ENCODE measurements at regions not wholly inside any gene's neighbourhood (a gene's known extent, or its start where the extent isn't known, plus 50 kb on each side); places are given as distances from the start of the nearest gene placed in this dataset.

- Histone ChIP-seq H3K4me1 (ENCODE audit: control insufficient read depth in 2 of 2, insufficient read depth in 1 of 2, low read depth in 1 of 2, low read length in 2 of 2) (no peaks in the 10 kb centered on the region), H3K18ac (ENCODE audit: low read length) (no peak overlapping the region), H3K4me2 (ENCODE audit: insufficient read depth, low read length, poor library complexity, severe bottlenecking) (no peak overlapping the region), H2BK5ac (ENCODE audit: low read length) (no peak overlapping the region), H3K4ac (ENCODE audit: low read length) (no peak overlapping the region), H4K8ac (ENCODE audit: low read depth, low read length) (no peak overlapping the region), H3K27ac (replicated peaks; ENCODE audit: low read length) (no peak overlapping the region), H2BK12ac (ENCODE audit: low read length) (no peak overlapping the region), H4K91ac (ENCODE audit: low read depth, low read length, poor library complexity) (no peak overlapping the region), H3K36me3 (replicated peaks in 1 of 2; ENCODE audit: control insufficient read depth in 2 of 2, insufficient read depth in 2 of 2, low read length in 2 of 2) (no peaks in the 10 kb centered on the region), H3K23ac (ENCODE audit: low read depth, low read length, poor library complexity) (no peak overlapping the region), H3K79me1 (ENCODE audit: low read depth, low read length) (no peaks in the 10 kb centered on the region), H2BK120ac (ENCODE audit: low read depth, low read length) (no peak overlapping the region), H3K27me3 (ENCODE audit: control insufficient read depth in 3 of 3, insufficient read depth in 3 of 3, low read depth in 1 of 3, low read length in 3 of 3) (no peaks in the 10 kb centered on the region), H3K9me3 (replicated peaks in 1 of 2; ENCODE audit: control insufficient read depth in 2 of 2, insufficient read depth in 1 of 2, low read depth in 1 of 2, low read length in 2 of 2) (peaks cover 0 to 3% of the 10 kb centered on the region in 2 donors), H2AFZ (ENCODE audit: low read length) (peak overlapping the region; percentile 61), H3K14ac (ENCODE audit: low read length) (no peak overlapping the region), H2BK15ac (ENCODE audit: low read length) (no peak overlapping the region), H3K9ac (ENCODE audit: low read depth, low read length, poor library complexity) (no peak overlapping the region), H3K4me3 (ENCODE audit: low read length in 2 of 2) (no peak overlapping the region), H2AK5ac (ENCODE audit: low read depth, low read length) (no peak overlapping the region)
- DNase-seq (ENCODE audit: low spot score): no peak
- WGBS, 2 donors (ENCODE audit: extremely low coverage in 2 of 2, insufficient read length in 2 of 2, insufficient replicate concordance in 1 of 2): no CpG with 5 or more reads among the region's 2 CpGs
Observed at GRCh38 chr3:70811880-70812279, 499.4 kb upstream of the MDFIC2 start.

DNA sequence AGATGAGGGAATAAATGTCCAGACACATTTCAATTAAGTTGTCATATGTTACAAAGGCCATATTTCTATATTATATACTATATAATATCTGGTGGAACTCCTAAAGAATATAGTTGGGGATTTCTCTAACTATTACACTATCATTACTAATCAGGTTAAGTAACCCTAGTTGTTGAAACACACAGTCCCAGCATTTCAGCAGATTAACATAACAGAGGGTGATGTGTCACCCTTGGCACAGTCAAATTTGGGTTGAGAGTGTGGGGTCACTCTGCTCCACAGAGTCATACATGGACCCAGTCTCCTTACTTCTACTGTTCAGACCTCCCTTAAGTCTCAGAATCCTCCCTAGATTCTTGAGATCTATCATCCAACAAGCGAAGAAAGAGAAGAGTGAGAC is 496.4 kb upstream of the MDFIC2 start:
- Histone ChIP-seq H4K91ac (ENCODE audit: low read depth, low read length, poor library complexity) (no peak overlapping the region), H3K79me1 (ENCODE audit: low read depth, low read length) (no peaks in the 10 kb centered on the region), H2BK120ac (ENCODE audit: low read depth, low read length) (no peak overlapping the region), H3K18ac (ENCODE audit: low read length) (no peak overlapping the region), H3K9ac (ENCODE audit: low read depth, low read length, poor library complexity) (no peak overlapping the region), H2BK12ac (ENCODE audit: low read length) (no peak overlapping the region), H3K14ac (ENCODE audit: low read length) (no peak overlapping the region), H3K4ac (ENCODE audit: low read length) (no peak overlapping the region), H4K8ac (ENCODE audit: low read depth, low read length) (no peak overlapping the region), H3K9me3 (replicated peaks in 1 of 2; ENCODE audit: control insufficient read depth in 2 of 2, insufficient read depth in 1 of 2, low read depth in 1 of 2, low read length in 2 of 2) (peaks cover 0 to 2% of the 10 kb centered on the region in 2 donors), H3K36me3 (replicated peaks in 1 of 2; ENCODE audit: control insufficient read depth in 2 of 2, insufficient read depth in 2 of 2, low read length in 2 of 2) (no peaks in the 10 kb centered on the region), H3K4me1 (ENCODE audit: control insufficient read depth in 2 of 2, insufficient read depth in 1 of 2, low read depth in 1 of 2, low read length in 2 of 2) (no peaks in the 10 kb centered on the region), H2BK15ac (ENCODE audit: low read length) (no peak overlapping the region), H3K4me2 (ENCODE audit: insufficient read depth, low read length, poor library complexity, severe bottlenecking) (no peak overlapping the region), H3K27me3 (ENCODE audit: control insufficient read depth in 3 of 3, insufficient read depth in 3 of 3, low read depth in 1 of 3, low read length in 3 of 3) (no peaks in the 10 kb centered on the region), H2BK5ac (ENCODE audit: low read length) (no peak overlapping the region), H2AK5ac (ENCODE audit: low read depth, low read length) (no peak overlapping the region), H3K23ac (ENCODE audit: low read depth, low read length, poor library complexity) (no peak overlapping the region), H3K4me3 (ENCODE audit: low read length in 2 of 2) (no peak overlapping the region), H3K27ac (replicated peaks; ENCODE audit: low read length) (no peak overlapping the region), H2AFZ (ENCODE audit: low read length) (no peak overlapping the region)
- DNase-seq (ENCODE audit: low spot score): no peak
- WGBS, 2 donors (ENCODE audit: extremely low coverage in 2 of 2, insufficient read length in 2 of 2, insufficient replicate concordance in 1 of 2): no CpG with 5 or more reads among the region's 1 CpG

GRCh38 chr3:70806556-70806955 is 494.1 kb upstream of the MDFIC2 start:
- no peak overlapping the region for H3K23ac ChIP-seq (ENCODE audit: low read depth, low read length, poor library complexity)
- no peak overlapping the region for H3K14ac ChIP-seq (ENCODE audit: low read length)
- H3K4me3 ChIP-seq (ENCODE audit: low read length in 2 of 2): no peak overlapping the region
- no peak overlapping the region for H2BK12ac ChIP-seq (ENCODE audit: low read length)
- H3K4me1 ChIP-seq (ENCODE audit: control insufficient read depth in 2 of 2, insufficient read depth in 1 of 2, low read depth in 1 of 2, low read length in 2 of 2): no peaks in the 10 kb centered on the region
- H3K4me2 ChIP-seq (ENCODE audit: insufficient read depth, low read length, poor library complexity, severe bottlenecking): no peak overlapping the region
- no peak overlapping the region for H2BK120ac ChIP-seq (ENCODE audit: low read depth, low read length)
- no peak overlapping the region for H3K4ac ChIP-seq (ENCODE audit: low read length)
- H2BK5ac ChIP-seq (ENCODE audit: low read length): no peak overlapping the region
- peaks cover 0 to 2% of the 10 kb centered on the region in 2 donors for H3K9me3 ChIP-seq (replicated peaks in 1 of 2; ENCODE audit: control insufficient read depth in 2 of 2, insufficient read depth in 1 of 2, low read depth in 1 of 2, low read length in 2 of 2)
- no peak for DNase-seq (ENCODE audit: low spot score)
- H4K8ac ChIP-seq (ENCODE audit: low read depth, low read length): no peak overlapping the region
- no peak overlapping the region for H2AK5ac ChIP-seq (ENCODE audit: low read depth, low read length)
- H3K79me1 ChIP-seq (ENCODE audit: low read depth, low read length): no peaks in the 10 kb centered on the region
- no peak overlapping the region for H2BK15ac ChIP-seq (ENCODE audit: low read length)
- H3K9ac ChIP-seq (ENCODE audit: low read depth, low read length, poor library complexity): no peak overlapping the region
- H4K91ac ChIP-seq (ENCODE audit: low read depth, low read length, poor library complexity): no peak overlapping the region
- WGBS, 2 donors (ENCODE audit: extremely low coverage in 2 of 2, insufficient read length in 2 of 2, insufficient replicate concordance in 1 of 2): no CpG with 5 or more reads among the region's 7 CpGs
- no peak overlapping the region for H3K18ac ChIP-seq (ENCODE audit: low read length)
- no peaks in the 10 kb centered on the region for H3K27me3 ChIP-seq (ENCODE audit: control insufficient read depth in 3 of 3, insufficient read depth in 3 of 3, low read depth in 1 of 3, low read length in 3 of 3)
- peak overlapping the region; percentile 58 for H2AFZ ChIP-seq (ENCODE audit: low read length)
- no peak overlapping the region for H3K27ac ChIP-seq (replicated peaks; ENCODE audit: low read length)
- H3K36me3 ChIP-seq (replicated peaks in 1 of 2; ENCODE audit: control insufficient read depth in 2 of 2, insufficient read depth in 2 of 2, low read length in 2 of 2): no peaks in the 10 kb centered on the region

- no CpG with 5 or more reads among the region's 6 CpGs for WGBS, 2 donors (ENCODE audit: extremely low coverage in 2 of 2, insufficient read length in 2 of 2, insufficient replicate concordance in 1 of 2)
- Histone ChIP-seq H3K23ac (ENCODE audit: low read depth, low read length, poor library complexity) (no peak overlapping the region), H2BK15ac (ENCODE audit: low read length) (no peak overlapping the region)
Observed at GRCh38 chr3:70806021-70806420, 493.6 kb upstream of the MDFIC2 start.

More at GRCh38 chr3:70806021-70806420, 493.6 kb upstream of the MDFIC2 start:
- Histone ChIP-seq H3K18ac (ENCODE audit: low read length) (no peak overlapping the region), H4K91ac (ENCODE audit: low read depth, low read length, poor library complexity) (no peak overlapping the region), H2BK12ac (ENCODE audit: low read length) (no peak overlapping the region), H3K9ac (ENCODE audit: low read depth, low read length, poor library complexity) (no peak overlapping the region), H4K8ac (ENCODE audit: low read depth, low read length) (no peak overlapping the region), H3K4ac (ENCODE audit: low read length) (no peak overlapping the region), H3K4me2 (ENCODE audit: insufficient read depth, low read length, poor library complexity, severe bottlenecking) (no peak overlapping the region), H2BK120ac (ENCODE audit: low read depth, low read length) (no peak overlapping the region), H3K27ac (replicated peaks; ENCODE audit: low read length) (no peak overlapping the region), H3K36me3 (replicated peaks in 1 of 2; ENCODE audit: control insufficient read depth in 2 of 2, insufficient read depth in 2 of 2, low read length in 2 of 2) (no peaks in the 10 kb centered on the region), H3K14ac (ENCODE audit: low read length) (no peak overlapping the region), H2AK5ac (ENCODE audit: low read depth, low read length) (no peak overlapping the region), H3K79me1 (ENCODE audit: low read depth, low read length) (no peaks in the 10 kb centered on the region), H3K27me3 (ENCODE audit: control insufficient read depth in 3 of 3, insufficient read depth in 3 of 3, low read depth in 1 of 3, low read length in 3 of 3) (no peaks in the 10 kb centered on the region), H2AFZ (ENCODE audit: low read length) (no peak overlapping the region), H3K4me1 (ENCODE audit: control insufficient read depth in 2 of 2, insufficient read depth in 1 of 2, low read depth in 1 of 2, low read length in 2 of 2) (no peaks in the 10 kb centered on the region), H3K4me3 (ENCODE audit: low read length in 2 of 2) (no peak overlapping the region), H2BK5ac (ENCODE audit: low read length) (no peak overlapping the region), H3K9me3 (replicated peaks in 1 of 2; ENCODE audit: control insufficient read depth in 2 of 2, insufficient read depth in 1 of 2, low read depth in 1 of 2, low read length in 2 of 2) (peaks cover 0 to 2% of the 10 kb centered on the region in 2 donors)
- DNase-seq (ENCODE audit: low spot score): no peak
